ENCODE measurements at regions not wholly inside any gene's neighbourhood (a gene's known extent, or its start where the extent isn't known, plus 50 kb on each side); places are given as distances from the start of the nearest gene placed in this dataset.

DNA sequence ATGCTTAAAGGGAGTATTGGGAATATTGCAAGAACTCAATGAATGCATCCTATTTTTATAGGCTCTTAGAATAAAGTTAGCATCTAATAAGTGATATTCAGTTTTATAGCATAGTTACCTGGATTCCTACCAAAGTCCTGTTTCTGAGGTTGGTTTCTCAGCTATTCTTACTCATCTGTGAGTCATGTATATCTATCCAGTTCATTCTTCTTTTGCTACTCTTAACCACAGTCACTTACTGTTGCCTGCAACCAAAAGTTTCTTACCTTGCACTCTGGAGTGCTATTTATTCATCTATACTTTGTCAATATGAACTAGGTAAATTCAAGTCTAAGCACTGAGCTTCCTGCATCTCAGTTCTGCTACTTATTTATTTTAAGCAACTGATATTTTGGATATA is 322.5 kb downstream of the HS3ST1 start:
- no peaks in the 10 kb centered on the region for H3K36me3 Mint-ChIP-seq (ENCODE audit: low read depth)
- H3K4me3 Mint-ChIP-seq = no peak overlapping the region
- H3K27ac Mint-ChIP-seq = no peak overlapping the region
- H3K4me1 Mint-ChIP-seq = no peaks in the 10 kb centered on the region
- no peaks in the 10 kb centered on the region for H3K27me3 Mint-ChIP-seq (ENCODE audit: low read depth)
- H3K9me3 Mint-ChIP-seq = no peaks in the 10 kb centered on the region
- TF ChIP-seq, protein P1, sequence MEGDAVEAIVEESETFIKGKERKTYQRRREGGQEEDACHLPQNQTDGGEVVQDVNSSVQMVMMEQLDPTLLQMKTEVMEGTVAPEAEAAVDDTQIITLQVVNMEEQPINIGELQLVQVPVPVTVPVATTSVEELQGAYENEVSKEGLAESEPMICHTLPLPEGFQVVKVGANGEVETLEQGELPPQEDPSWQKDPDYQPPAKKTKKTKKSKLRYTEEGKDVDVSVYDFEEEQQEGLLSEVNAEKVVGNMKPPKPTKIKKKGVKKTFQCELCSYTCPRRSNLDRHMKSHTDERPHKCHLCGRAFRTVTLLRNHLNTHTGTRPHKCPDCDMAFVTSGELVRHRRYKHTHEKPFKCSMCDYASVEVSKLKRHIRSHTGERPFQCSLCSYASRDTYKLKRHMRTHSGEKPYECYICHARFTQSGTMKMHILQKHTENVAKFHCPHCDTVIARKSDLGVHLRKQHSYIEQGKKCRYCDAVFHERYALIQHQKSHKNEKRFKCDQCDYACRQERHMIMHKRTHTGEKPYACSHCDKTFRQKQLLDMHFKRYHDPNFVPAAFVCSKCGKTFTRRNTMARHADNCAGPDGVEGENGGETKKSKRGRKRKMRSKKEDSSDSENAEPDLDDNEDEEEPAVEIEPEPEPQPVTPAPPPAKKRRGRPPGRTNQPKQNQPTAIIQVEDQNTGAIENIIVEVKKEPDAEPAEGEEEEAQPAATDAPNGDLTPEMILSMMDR (IDR thresholded peaks at IDR 0.05; ENCODE audit: unreplicated experiment in 3 of 3) = no peak

DNA sequence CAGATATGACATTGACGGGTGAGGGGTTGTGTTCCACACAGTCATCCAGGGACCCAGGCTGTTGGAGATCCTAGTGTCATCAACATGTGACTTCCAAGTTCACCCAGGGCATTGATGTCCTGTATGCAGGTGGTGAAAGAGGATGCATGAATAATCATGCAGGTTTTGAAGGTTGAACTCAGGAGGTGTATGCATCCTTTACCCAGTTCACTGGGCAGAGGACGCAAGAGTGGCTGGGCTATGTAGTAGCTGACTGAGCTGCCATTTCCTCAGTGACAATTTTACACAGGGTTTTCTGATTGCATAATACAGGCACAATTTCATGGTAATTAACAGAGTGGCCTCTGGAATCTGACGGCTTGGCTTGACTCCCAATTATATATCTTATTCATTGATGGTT is 323.0 kb downstream of the HS3ST1 start:
- no peak overlapping the region for H3K27ac Mint-ChIP-seq
- TF ChIP-seq, protein P1 (IDR thresholded peaks at IDR 0.05; ENCODE audit: unreplicated experiment in 3 of 3) = no peak
- no peaks in the 10 kb centered on the region for H3K9me3 Mint-ChIP-seq
- H3K36me3 Mint-ChIP-seq (ENCODE audit: low read depth) = no peaks in the 10 kb centered on the region
- H3K27me3 Mint-ChIP-seq (ENCODE audit: low read depth) = no peaks in the 10 kb centered on the region
- H3K4me1 Mint-ChIP-seq = no peaks in the 10 kb centered on the region
- H3K4me3 Mint-ChIP-seq = no peak overlapping the region

DNA sequence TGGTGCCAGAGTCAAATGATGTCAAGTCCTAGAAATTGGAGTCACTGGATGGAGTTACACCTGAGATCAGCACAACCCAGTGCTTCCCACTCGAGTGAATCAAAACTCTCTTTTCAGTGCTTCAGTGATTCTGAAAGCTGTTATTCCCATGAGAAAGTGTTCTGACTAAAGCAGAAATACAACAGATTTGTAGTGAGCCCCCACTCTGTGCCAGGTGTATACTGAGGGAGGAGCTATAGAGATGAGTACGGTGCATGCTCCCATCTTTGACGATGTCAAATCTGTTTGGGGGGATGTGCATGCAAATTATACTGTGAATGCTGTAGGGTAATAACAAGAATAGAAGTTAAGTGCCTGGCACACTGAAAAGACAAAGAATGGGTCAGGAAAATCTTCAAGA is 330.2 kb downstream of the HS3ST1 start:
- Mint-ChIP-seq H3K27me3 (ENCODE audit: low read depth) (no peaks in the 10 kb centered on the region), H3K36me3 (ENCODE audit: low read depth) (no peaks in the 10 kb centered on the region), H3K4me3 (no peak overlapping the region), H3K4me1 (no peaks in the 10 kb centered on the region), H3K9me3 (no peaks in the 10 kb centered on the region), H3K27ac (no peak overlapping the region)
- TF ChIP-seq, protein P1 (IDR thresholded peaks at IDR 0.05; ENCODE audit: unreplicated experiment in 3 of 3) = no peak

DNA sequence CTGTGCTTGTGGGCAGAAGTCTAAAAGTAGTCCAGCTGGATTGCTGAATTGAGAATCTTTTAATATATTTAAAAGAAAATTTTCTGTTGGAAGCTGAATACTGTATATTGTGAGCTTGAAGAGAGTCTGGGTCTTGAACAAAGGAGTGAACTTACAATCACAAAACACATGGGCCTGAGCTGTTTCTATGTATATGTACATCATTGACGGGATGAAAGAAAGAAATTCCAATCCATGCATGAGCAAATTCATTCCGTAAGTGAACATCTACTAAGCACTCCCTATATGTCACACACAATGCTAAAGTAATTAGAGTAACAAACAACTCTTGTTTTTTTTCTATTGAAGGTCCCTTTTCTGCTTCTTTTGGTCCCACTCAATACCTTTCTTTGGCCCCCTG is 331.0 kb downstream of the HS3ST1 start:
- TF ChIP-seq, protein P1 (IDR thresholded peaks at IDR 0.05; ENCODE audit: unreplicated experiment in 3 of 3) = no peak
- H3K4me3 Mint-ChIP-seq = no peak overlapping the region
- no peaks in the 10 kb centered on the region for H3K27me3 Mint-ChIP-seq (ENCODE audit: low read depth)
- no peaks in the 10 kb centered on the region for H3K9me3 Mint-ChIP-seq
- no peak overlapping the region for H3K27ac Mint-ChIP-seq
- H3K4me1 Mint-ChIP-seq = no peaks in the 10 kb centered on the region
- H3K36me3 Mint-ChIP-seq (ENCODE audit: low read depth) = no peaks in the 10 kb centered on the region

- H3K9me3 Mint-ChIP-seq = no peaks in the 10 kb centered on the region
- no peaks in the 10 kb centered on the region for H3K27me3 Mint-ChIP-seq (ENCODE audit: low read depth)
- no peak overlapping the region for H3K4me3 Mint-ChIP-seq
- no peaks in the 10 kb centered on the region for H3K4me1 Mint-ChIP-seq
- H3K36me3 Mint-ChIP-seq (ENCODE audit: low read depth) = no peaks in the 10 kb centered on the region
- H3K27ac Mint-ChIP-seq = no peak overlapping the region
- TF ChIP-seq, protein P1 (IDR thresholded peaks at IDR 0.05; ENCODE audit: unreplicated experiment in 3 of 3) = no peak
Observed at GRCh38 chr4:11081006-11081405, 347.7 kb downstream of the HS3ST1 start.

DNA sequence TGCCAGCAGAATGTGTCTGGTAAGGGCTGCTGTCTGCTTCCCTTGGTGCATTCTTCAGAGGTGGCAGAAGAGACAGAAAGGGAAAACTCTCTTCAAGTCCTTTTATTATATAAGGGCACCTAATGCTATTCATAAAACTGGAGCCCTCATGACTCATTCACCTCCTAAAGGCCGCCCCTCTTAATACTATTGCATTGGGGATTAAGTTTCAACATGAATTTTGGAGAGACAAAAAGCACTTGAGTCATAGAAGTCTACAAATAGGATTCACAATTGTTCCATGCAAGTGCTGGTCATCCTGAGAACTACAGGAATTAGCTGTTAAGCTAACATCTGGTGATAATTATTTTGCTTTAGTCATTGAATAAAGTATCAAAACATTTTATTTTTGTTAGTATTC is 349.5 kb downstream of the HS3ST1 start:
- H3K27me3 Mint-ChIP-seq (ENCODE audit: low read depth) = no peaks in the 10 kb centered on the region
- H3K36me3 Mint-ChIP-seq (ENCODE audit: low read depth) = no peaks in the 10 kb centered on the region
- TF ChIP-seq, protein P1 (IDR thresholded peaks at IDR 0.05; ENCODE audit: unreplicated experiment in 3 of 3) = no peak
- no peaks in the 10 kb centered on the region for H3K9me3 Mint-ChIP-seq
- no peak overlapping the region for H3K4me3 Mint-ChIP-seq
- no peak overlapping the region for H3K27ac Mint-ChIP-seq
- no peaks in the 10 kb centered on the region for H3K4me1 Mint-ChIP-seq
